ENCODE measurements at regions not wholly inside any gene's neighbourhood (a gene's known extent, or its start where the extent isn't known, plus 50 kb on each side); places are given as distances from the start of the nearest gene placed in this dataset.

DNA sequence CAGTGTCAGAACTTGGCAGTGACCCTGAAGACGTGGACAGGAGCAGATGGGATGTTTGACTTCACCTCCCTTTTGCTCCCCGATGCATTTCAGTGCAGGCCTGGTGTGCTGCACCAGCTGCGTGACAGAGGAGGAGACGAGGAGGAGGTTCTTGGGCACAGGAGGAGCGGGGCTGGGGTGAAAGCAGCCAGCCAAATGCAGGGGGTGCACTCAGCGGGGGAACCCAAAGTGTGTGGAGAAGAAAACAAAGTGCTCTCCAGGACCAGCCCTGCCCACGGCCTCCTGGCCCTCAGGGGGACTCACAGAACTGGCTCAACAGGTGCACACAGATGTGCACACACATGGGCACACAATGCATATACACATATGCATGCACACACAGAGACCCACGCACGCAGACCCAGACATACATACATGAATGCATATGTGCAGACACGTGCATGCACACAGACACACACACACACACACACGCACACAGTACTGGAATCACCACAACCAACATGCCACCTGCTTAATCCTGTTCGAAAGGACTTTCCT is 91.7 kb upstream of the SFSWAP start:
- TF ChIP-seq, protein P1, sequence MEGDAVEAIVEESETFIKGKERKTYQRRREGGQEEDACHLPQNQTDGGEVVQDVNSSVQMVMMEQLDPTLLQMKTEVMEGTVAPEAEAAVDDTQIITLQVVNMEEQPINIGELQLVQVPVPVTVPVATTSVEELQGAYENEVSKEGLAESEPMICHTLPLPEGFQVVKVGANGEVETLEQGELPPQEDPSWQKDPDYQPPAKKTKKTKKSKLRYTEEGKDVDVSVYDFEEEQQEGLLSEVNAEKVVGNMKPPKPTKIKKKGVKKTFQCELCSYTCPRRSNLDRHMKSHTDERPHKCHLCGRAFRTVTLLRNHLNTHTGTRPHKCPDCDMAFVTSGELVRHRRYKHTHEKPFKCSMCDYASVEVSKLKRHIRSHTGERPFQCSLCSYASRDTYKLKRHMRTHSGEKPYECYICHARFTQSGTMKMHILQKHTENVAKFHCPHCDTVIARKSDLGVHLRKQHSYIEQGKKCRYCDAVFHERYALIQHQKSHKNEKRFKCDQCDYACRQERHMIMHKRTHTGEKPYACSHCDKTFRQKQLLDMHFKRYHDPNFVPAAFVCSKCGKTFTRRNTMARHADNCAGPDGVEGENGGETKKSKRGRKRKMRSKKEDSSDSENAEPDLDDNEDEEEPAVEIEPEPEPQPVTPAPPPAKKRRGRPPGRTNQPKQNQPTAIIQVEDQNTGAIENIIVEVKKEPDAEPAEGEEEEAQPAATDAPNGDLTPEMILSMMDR (IDR thresholded peaks at IDR 0.05): no peak
- Histone ChIP-seq H3K4me3 (ENCODE audit: low read length) (no peak overlapping the region), H3K27me3 (ENCODE audit: control insufficient read depth in 1 of 2, insufficient read depth in 2 of 2, low read length in 2 of 2) (peaks cover 3 to 7% of the 10 kb centered on the region in 2 experiments), H3K27ac (ENCODE audit: low read depth in 1 of 2, low read length in 2 of 2) (no peak overlapping the region), H3K36me3 (ENCODE audit: insufficient read depth, low read length) (no peaks in the 10 kb centered on the region), H3K4me1 (ENCODE audit: insufficient read depth, low read length) (no peaks in the 10 kb centered on the region), H3K9me3 (ENCODE audit: control insufficient read depth in 1 of 2, insufficient read depth in 1 of 2, low read length in 2 of 2) (peaks cover 0 to 25% of the 10 kb centered on the region in 2 experiments)
- H3K27ac Mint-ChIP-seq: no peak overlapping the region
- no peaks in the 10 kb centered on the region for H3K9me3 Mint-ChIP-seq
- ATAC-seq (ENCODE audit: poor library complexity) (no peak), DNase-seq (no peak)
- no peaks in the 10 kb centered on the region for H3K4me1 Mint-ChIP-seq (ENCODE audit: low read depth)
- CTCF ChIA-PET: no interaction called here
- POLR2A ChIA-PET: no interaction called here
- intact Hi-C loops (cut with DNase I, micrococcal nuclease): no loop called here
- H3K36me3 Mint-ChIP-seq (ENCODE audit: low read depth): no peaks in the 10 kb centered on the region
- H3K4me3 Mint-ChIP-seq: no peak overlapping the region
- H3K27me3 Mint-ChIP-seq: peaks cover 20% of the 10 kb centered on the region

DNA sequence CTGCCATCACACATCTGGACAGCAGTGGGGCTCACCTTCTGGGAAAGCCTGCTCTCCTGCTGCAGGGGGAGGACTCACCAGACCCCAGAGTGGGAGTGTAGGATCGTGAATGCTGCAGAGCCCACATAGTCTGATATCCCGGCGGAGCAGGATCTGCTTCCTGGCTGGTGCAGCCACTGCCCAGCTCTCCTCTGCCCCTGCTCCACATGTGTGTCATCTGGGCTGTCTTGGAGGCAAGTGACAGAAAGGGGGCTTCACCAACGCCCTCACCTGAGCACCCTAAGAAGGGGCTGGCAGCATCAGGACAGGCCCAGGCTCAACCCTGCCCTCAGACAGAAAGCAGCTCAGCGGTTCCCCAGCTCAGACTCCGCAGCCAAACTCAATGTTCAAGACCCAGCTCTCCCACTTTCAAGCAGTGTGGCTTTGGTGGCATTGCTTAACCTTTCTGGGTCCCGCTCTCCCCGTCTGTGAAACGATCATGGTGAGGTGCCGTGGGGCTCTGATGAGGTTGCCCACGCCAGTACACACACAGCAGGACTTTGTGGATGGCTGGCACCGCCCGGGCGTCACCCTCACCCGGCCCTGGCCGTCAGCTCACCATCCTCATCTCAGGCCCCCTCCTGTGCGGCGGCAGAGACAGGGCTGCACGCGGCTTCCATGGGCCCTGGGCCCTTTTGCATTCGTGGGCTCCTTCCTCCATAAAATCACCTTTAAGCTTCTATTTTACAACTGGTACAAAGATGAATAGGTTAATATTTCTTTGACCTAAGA is 91.0 kb upstream of the SFSWAP start:
- H3K4me3 Mint-ChIP-seq: no peak overlapping the region
- Histone ChIP-seq H3K27ac (ENCODE audit: low read depth in 1 of 2, low read length in 2 of 2) (no peak overlapping the region), H3K27me3 (ENCODE audit: control insufficient read depth in 1 of 2, insufficient read depth in 2 of 2, low read length in 2 of 2) (peaks cover 3 to 7% of the 10 kb centered on the region in 2 experiments), H3K4me1 (ENCODE audit: insufficient read depth, low read length) (no peaks in the 10 kb centered on the region), H3K36me3 (ENCODE audit: insufficient read depth, low read length) (no peaks in the 10 kb centered on the region), H3K9me3 (ENCODE audit: control insufficient read depth in 1 of 2, insufficient read depth in 1 of 2, low read length in 2 of 2) (peaks cover 0 to 28% of the 10 kb centered on the region in 2 experiments), H3K4me3 (ENCODE audit: low read length) (no peak overlapping the region)
- TF ChIP-seq, protein P1 (IDR thresholded peaks at IDR 0.05): no peak
- H3K9me3 Mint-ChIP-seq: no peaks in the 10 kb centered on the region
- DNase-seq: no peak
- H3K27me3 Mint-ChIP-seq: peaks cover 20% of the 10 kb centered on the region
- ChIA-PET CTCF (no interaction called here), POLR2A (no interaction called here)
- H3K4me1 Mint-ChIP-seq (ENCODE audit: low read depth): no peaks in the 10 kb centered on the region
- intact Hi-C loops (cut with DNase I, micrococcal nuclease): no loop called here
- no peaks in the 10 kb centered on the region for H3K36me3 Mint-ChIP-seq (ENCODE audit: low read depth)
- no peak overlapping the region for H3K27ac Mint-ChIP-seq
- ATAC-seq (ENCODE audit: poor library complexity): no peak

DNA sequence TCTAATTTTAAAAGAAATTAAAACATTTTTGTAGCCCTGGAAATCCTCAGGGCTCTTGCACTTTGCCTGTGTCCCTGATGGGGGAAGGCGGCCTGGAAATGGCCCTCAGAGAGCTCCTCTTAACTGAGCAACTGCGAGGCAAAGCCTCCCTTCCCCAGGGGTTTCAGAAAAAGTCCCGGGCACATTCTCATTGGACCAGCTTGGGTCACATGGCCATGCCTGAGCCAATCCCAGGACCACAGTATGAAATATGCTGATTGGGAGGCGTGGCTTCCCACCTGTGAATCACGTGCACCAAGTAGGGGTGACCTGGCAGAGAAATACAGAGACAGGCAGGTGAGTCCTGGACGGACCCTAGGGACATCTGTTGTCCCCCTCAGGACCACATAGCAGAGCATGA is 90.4 kb upstream of the SFSWAP start:
- no peak for ATAC-seq (ENCODE audit: poor library complexity)
- H3K27me3 ChIP-seq (ENCODE audit: control insufficient read depth in 1 of 2, insufficient read depth in 2 of 2, low read length in 2 of 2): peaks cover 3 to 7% of the 10 kb centered on the region in 2 experiments
- intact Hi-C loops (cut with DNase I, micrococcal nuclease): no loop called here
- Mint-ChIP-seq H3K4me3 (no peak overlapping the region), H3K4me1 (ENCODE audit: low read depth) (peaks cover 4% of the 10 kb centered on the region), H3K9me3 (no peaks in the 10 kb centered on the region), H3K27ac (no peak overlapping the region), H3K27me3 (peaks cover 20% of the 10 kb centered on the region), H3K36me3 (ENCODE audit: low read depth) (no peaks in the 10 kb centered on the region)
- H3K4me1 ChIP-seq (ENCODE audit: insufficient read depth, low read length): no peaks in the 10 kb centered on the region
- CTCF ChIA-PET: no interaction called here
- H3K9me3 ChIP-seq (ENCODE audit: control insufficient read depth in 1 of 2, insufficient read depth in 1 of 2, low read length in 2 of 2): peaks cover 0 to 31% of the 10 kb centered on the region in 2 experiments
- H3K36me3 ChIP-seq (ENCODE audit: insufficient read depth, low read length): no peaks in the 10 kb centered on the region
- POLR2A ChIA-PET: no interaction called here
- TF ChIP-seq, protein P1 (IDR thresholded peaks at IDR 0.05): no peak
- H3K27ac ChIP-seq (ENCODE audit: low read depth in 1 of 2, low read length in 2 of 2): no peak overlapping the region
- no peak for DNase-seq
- no peak overlapping the region for H3K4me3 ChIP-seq (ENCODE audit: low read length)
